Small intestine (tissue), 7 donors: ENCODE measurements at regions not wholly inside any gene's neighbourhood (a gene's known extent, or its start where the extent isn't known, plus 50 kb on each side); places are given as distances from the start of the nearest gene placed in this dataset.

Experiments used
- DNase-seq, 2 donors: peaks; one replicate each; pipeline versions ENCODE4 v3.0.0 to v3.0.0-alpha.2; 2013
- FAIRE-seq: peaks from 2 replicates; lab custom pipeline; 2012; peaks lifted over from hg19 to GRCh38; lab: Jason Lieb, UNC
- H3K27ac ChIP-seq, 3 donors: one replicate each; pipeline ENCODE4 v1.5.1; 2013; ENCODE audit warnings: low read length in 2 of 3, mild to moderate bottlenecking in 2 of 3, control low read depth in 1 of 3, inconsistent platforms in 1 of 3, low read depth in 1 of 3, moderate library complexity in 1 of 3
- H3K27me3 ChIP-seq, 3 donors: one replicate each; pipeline ENCODE4 v1.6.1; 2013; ENCODE audit warnings: low read length in 3 of 3, inconsistent platforms in 1 of 3; ENCODE audit not compliant: control insufficient read depth in 3 of 3, insufficient read depth in 3 of 3
- H3K36me3 ChIP-seq, 3 donors: one replicate each; pipeline ENCODE4 v1.6.1; 2013; ENCODE audit warnings: low read length in 3 of 3, inconsistent platforms in 1 of 3, low read depth in 1 of 3, mild to moderate bottlenecking in 1 of 3, moderate library complexity in 1 of 3; ENCODE audit not compliant: control insufficient read depth in 3 of 3, insufficient read depth in 2 of 3
- H3K4me1 ChIP-seq, 3 donors: one replicate each; pipeline ENCODE4 v1.6.1; 2013; ENCODE audit warnings: low read length in 2 of 3, inconsistent platforms in 1 of 3, low read depth in 1 of 3, mild to moderate bottlenecking in 1 of 3, moderate library complexity in 1 of 3; ENCODE audit not compliant: control insufficient read depth in 3 of 3, insufficient read depth in 2 of 3
- H3K4me3 ChIP-seq, 3 donors: one replicate each; pipeline ENCODE4 v1.5.1; 2013; ENCODE audit warnings: low read length in 3 of 3, control low read depth in 1 of 3, inconsistent platforms in 1 of 3, low read depth in 1 of 3, mild to moderate bottlenecking in 1 of 3, moderate library complexity in 1 of 3
- H3K9me3 ChIP-seq, 2 donors: one replicate each; pipeline ENCODE4 v1.6.1; 2013; ENCODE audit warnings: low read depth in 1 of 2, low read length in 1 of 2; ENCODE audit not compliant: control insufficient read depth in 2 of 2, insufficient read depth in 1 of 2
- WGBS, 3 donors: extraction: QIAGEN DNeasy Blood & Tissue Kit; methylation state at CpG; one replicate each; pipeline ENCODE4 v1.1.7; 2013; 5-methylcytosine and 5-hydroxymethylcytosine counted together
- donor health status: healthy with polysubstance abuse.
- donor health status: control.
- donor health status: control.
- donor health status: Bipolar disorder and iron deficiency.
- donor health status: healthy.

DNA sequence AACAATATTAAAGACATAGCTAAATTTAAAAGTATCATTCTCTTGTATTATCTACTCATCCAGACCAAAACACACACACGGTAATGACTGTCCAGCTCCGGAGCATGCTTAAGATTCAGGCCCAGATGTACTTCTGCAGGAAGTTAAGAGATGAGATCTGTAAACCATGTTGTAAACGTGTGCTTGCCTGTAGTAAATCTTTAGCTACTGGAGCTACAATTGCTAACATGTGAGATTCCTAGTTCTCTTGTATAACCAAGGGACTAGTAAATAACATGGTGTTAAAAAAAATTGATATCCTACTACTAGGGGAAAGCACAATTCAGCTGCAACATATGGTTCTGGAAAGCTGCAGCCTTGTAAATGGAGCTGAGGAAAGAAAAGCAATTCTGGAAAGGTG lies 651.7 kb upstream of the CCDC54 start:
- FAIRE-seq (no peak), DNase-seq (no peak)
- H3K27me3 ChIP-seq: no peaks in the 10 kb centered on the region
- no peak overlapping the region for H3K4me3 ChIP-seq
- H3K36me3 ChIP-seq: no peaks in the 10 kb centered on the region
- no peaks in the 10 kb centered on the region for H3K4me1 ChIP-seq
- WGBS, 3 donors: 29 to 37% (median 34%) methylated on average over 3 of the region's 3 CpGs
- H3K9me3 ChIP-seq: peaks cover 0 to 4% of the 10 kb centered on the region in 2 donors
- H3K27ac ChIP-seq: no peak overlapping the region

DNA sequence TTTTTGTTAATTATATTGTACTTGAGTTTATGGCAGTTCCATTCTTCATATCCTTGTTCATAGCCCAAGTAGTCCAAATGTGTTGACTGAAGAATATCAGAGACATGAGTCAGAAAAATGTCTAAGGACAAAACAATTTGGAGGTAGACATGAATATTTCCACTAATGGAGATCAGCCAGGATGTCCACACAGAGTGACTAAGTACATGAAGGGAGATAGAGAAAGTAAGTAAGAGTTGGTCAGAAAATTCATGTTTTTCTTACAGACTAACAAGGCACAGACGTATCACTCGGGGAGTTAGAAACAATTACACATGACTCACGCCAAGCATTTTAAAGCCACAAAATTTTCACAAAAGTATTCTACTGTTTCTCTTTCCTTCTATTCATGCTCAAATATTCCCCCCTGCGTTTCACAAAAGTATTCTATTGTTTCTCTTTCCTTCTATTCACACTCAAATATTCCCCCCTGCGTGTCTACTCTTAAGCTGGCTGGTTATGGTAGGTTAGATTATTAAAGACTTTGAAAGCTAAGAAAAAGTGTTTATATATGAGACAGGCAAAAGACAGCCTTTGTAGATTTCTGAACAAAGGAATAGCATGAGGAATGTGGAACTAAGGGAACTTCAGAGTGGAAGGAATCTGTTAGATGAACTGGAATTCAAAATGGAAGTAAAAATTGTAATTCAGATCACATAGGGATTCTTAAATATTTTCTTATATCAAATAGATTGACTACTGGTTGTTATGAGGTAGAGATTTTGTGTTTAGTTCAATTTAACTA lies 648.7 kb upstream of the CCDC54 start:
- Histone ChIP-seq H3K4me1 (no peaks in the 10 kb centered on the region), H3K27ac (no peak overlapping the region), H3K36me3 (no peaks in the 10 kb centered on the region), H3K27me3 (no peaks in the 10 kb centered on the region), H3K9me3 (no peaks in the 10 kb centered on the region), H3K4me3 (no peak overlapping the region)
- no peak for DNase-seq
- no peak for FAIRE-seq
- WGBS, 3 donors: 70 to 81% (median 72%) methylated on average over 5 of the region's 5 CpGs

GRCh38 chr3:106729481-106729880 lies 647.8 kb upstream of the CCDC54 start:
- Histone ChIP-seq H3K36me3 (no peaks in the 10 kb centered on the region), H3K4me3 (no peak overlapping the region), H3K9me3 (no peaks in the 10 kb centered on the region), H3K4me1 (no peaks in the 10 kb centered on the region), H3K27ac (no peak overlapping the region), H3K27me3 (no peaks in the 10 kb centered on the region)
- no peak for FAIRE-seq
- no peak for DNase-seq
- WGBS, 3 donors: 73 to 84% (median 74%) methylated on average over 1 of the region's 1 CpG

DNA sequence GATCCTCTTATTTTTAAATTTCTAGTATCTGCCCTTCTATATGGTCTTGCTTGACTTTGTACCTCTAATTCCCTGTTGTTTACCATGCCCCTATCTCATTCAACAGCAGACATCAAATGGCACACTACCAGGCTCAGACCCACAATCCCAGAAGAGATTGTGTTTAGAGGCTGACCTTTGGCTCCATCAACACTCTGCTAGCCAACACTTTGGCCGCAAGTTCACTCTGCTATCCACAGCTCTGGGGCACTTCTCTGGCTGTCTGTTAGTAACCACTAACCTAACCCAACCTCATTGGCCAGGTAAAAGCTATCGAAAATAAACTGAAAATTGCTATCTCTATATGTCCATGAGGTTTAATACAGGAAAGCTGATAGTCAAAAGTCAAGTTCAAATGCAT lies 646.0 kb upstream of the CCDC54 start:
- 53 to 79% (median 60%) methylated on average over 2 of the region's 2 CpGs for WGBS, 3 donors
- FAIRE-seq (no peak), DNase-seq (no peak)
- Histone ChIP-seq H3K36me3 (no peaks in the 10 kb centered on the region), H3K4me3 (no peak overlapping the region), H3K4me1 (no peaks in the 10 kb centered on the region), H3K27me3 (no peaks in the 10 kb centered on the region), H3K27ac (no peak overlapping the region), H3K9me3 (no peaks in the 10 kb centered on the region)

DNA sequence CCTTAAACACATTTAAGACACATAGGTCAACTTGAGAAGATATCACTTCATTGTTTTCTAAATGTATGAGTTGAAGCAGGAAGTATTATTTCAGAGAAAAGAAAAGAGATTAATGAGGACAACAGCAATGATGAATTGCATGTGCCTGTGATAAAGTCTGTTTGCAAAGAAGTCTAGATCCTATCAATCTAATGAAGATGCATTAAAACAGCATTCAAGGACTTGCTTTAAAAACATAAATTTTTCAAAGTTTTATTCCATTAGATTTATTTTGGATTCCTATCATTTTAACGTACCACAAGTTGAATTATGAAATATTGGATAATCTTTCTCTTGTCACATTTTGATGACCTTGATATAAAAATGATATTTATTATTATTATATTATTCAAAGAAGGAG lies 642.5 kb upstream of the CCDC54 start:
- Histone ChIP-seq H3K9me3 (no peaks in the 10 kb centered on the region), H3K27ac (no peak overlapping the region), H3K4me1 (no peaks in the 10 kb centered on the region), H3K36me3 (no peaks in the 10 kb centered on the region), H3K27me3 (no peaks in the 10 kb centered on the region), H3K4me3 (no peak overlapping the region)
- no peak for FAIRE-seq
- 73 to 88% (median 84%) methylated on average over 1 of the region's 1 CpG for WGBS, 3 donors
- no peak for DNase-seq

- DNase-seq (no peak), FAIRE-seq (no peak)
- Histone ChIP-seq H3K27me3 (no peaks in the 10 kb centered on the region), H3K4me1 (no peaks in the 10 kb centered on the region), H3K36me3 (no peaks in the 10 kb centered on the region), H3K4me3 (no peak overlapping the region), H3K27ac (no peak overlapping the region), H3K9me3 (no peaks in the 10 kb centered on the region)
- WGBS, 3 donors: 75 to 89% (median 81%) methylated on average over 1 of the region's 1 CpG
Observed at GRCh38 chr3:106737265-106737664, 640.0 kb upstream of the CCDC54 start.

- no peak overlapping the region for H3K27ac ChIP-seq
- H3K4me1 ChIP-seq: no peaks in the 10 kb centered on the region
- H3K9me3 ChIP-seq: no peaks in the 10 kb centered on the region
- no peak overlapping the region for H3K4me3 ChIP-seq
- 72 to 83% (median 76%) methylated on average over 1 of the region's 1 CpG for WGBS, 3 donors
- DNase-seq (no peak), FAIRE-seq (no peak)
- no peaks in the 10 kb centered on the region for H3K36me3 ChIP-seq
- H3K27me3 ChIP-seq: no peaks in the 10 kb centered on the region
Observed at GRCh38 chr3:106740116-106740515, 637.1 kb upstream of the CCDC54 start.

DNA sequence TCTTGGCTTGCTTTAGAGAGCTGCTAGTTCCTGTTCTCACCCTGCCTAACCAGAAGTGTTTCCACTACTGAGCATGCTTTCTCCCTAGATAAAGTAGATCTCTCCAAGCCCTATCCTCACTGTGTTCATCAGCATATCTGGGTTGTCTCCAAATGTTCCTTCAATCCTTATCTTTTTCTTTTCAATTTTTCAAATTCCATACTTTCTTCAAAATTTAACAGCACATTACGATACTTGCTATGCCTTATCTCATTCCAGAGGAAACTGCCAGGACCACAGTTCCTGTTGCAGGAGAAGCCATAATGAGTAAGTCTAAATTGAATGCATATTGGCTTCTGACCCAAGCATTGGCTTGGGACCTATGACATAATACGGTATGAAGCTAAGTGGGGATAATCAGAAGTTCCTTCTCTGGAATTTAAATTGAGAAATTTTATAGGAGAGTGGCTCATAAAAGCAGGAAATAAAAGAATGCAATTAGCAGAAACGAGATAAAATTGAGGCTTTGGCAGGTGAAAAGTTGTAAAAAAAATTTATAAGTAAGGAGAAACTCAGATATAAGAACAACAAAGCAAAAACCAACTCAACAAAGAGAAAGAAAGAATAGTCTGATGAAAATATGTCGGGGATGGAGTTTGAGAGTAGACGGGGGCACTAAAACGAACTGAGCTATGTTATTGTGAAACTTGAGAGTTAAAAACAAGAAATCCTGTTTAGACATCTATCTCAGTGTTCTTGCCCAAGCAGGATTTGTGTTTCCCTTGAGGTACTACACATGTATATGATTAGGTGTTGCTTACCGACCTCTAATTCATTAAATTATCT lies 631.7 kb upstream of the CCDC54 start:
- H3K27ac ChIP-seq: no peak overlapping the region
- H3K9me3 ChIP-seq: no peaks in the 10 kb centered on the region
- H3K36me3 ChIP-seq: no peaks in the 10 kb centered on the region
- DNase-seq: no peak
- H3K4me3 ChIP-seq: no peak overlapping the region
- H3K27me3 ChIP-seq: no peaks in the 10 kb centered on the region
- WGBS, 3 donors: 61 to 74% (median 67%) methylated on average over 7 of the region's 7 CpGs
- FAIRE-seq: no peak
- no peaks in the 10 kb centered on the region for H3K4me1 ChIP-seq
